Psoas muscle (tissue), 7 donors: ENCODE measurements at regions not wholly inside any gene's neighbourhood (a gene's known extent, or its start where the extent isn't known, plus 50 kb on each side); places are given as distances from the start of the nearest gene placed in this dataset.
"Not testable (repeated sequence)": the region's sequence is repeated elsewhere in the genome, so short reads cannot be mapped to it uniquely, and the experiment has no call there.

Experiments
- ATAC-seq, 4 donors: fragments of 200-7000 bp; cut with Tn5 transposase; one replicate each; pipeline ENCODE4 v1.9.1; 2020; ENCODE audit warnings: moderate library complexity in 3 of 4, mild to moderate bottlenecking in 2 of 4
- DNase-seq, 2 donors: peaks; one replicate each; pipeline ENCODE4 v3.0.0-alpha.2; 2020
- H3K27ac ChIP-seq: fragments of 200-600 bp; one replicate; pipeline ENCODE4 v1.8.0; 2022
- H3K27me3 ChIP-seq, 3 donors: fragments of 200-600 bp in 1 of 3; one replicate each; pipeline versions ENCODE4 v1.6.1 to v1.8.0; 2013 to 2022; ENCODE audit warnings: low read length in 2 of 3, mild to moderate bottlenecking in 2 of 3, moderate library complexity in 1 of 3; ENCODE audit not compliant: insufficient read depth in 3 of 3
- H3K36me3 ChIP-seq, 2 donors: fragments of 200-600 bp in 1 of 2; one replicate each; pipeline versions ENCODE4 v1.6.1 to v1.8.0; 2013 to 2022; ENCODE audit warnings: low read depth in 1 of 2, mild to moderate bottlenecking in 1 of 2, moderate library complexity in 1 of 2; ENCODE audit not compliant: insufficient read depth in 1 of 2
- H3K4me1 ChIP-seq: fragments of 200-600 bp; one replicate; pipeline ENCODE4 v1.8.0; 2022
- H3K4me3 ChIP-seq: fragments of 200-600 bp; one replicate; pipeline ENCODE4 v1.8.0; 2022; ENCODE audit warnings: mild to moderate bottlenecking
- H3K9me3 ChIP-seq: fragments of 200-600 bp; one replicate; pipeline ENCODE4 v1.8.0; 2022
- CTCF ChIP-seq: fragments of 200-600 bp; IDR thresholded peaks from one replicate; pipeline ENCODE4 v1.8.0; 2022; ENCODE audit warnings: antibody characterized with exemption
- WGBS, 3 donors: extraction: QIAGEN DNeasy Blood & Tissue Kit; methylation state at CpG; one replicate each; pipeline versions ENCODE4 v1.1.6 to v1.1.7; 2013; 5-methylcytosine and 5-hydroxymethylcytosine counted together
- intact Hi-C, 2 donors: fragments of 100-400 bp; cut with DNase I; formaldehyde crosslinking; loops; one replicate each; pipeline versions ENCODE4 v1.11.0 to v1.14.2; 2022
- donor health status: healthy with polysubstance abuse.
- donor health status: DM: no; HTN: no; CAD: no; lungs with moderate emphysema.
- donor health status: Bipolar disorder and iron deficiency.
- donor health status: healthy.
- donor health status: DM: yes; HTN: yes; CAD: no.
- donor health status: DM: no; HTN: no; CAD: no.
- donor health status: DM: yes; HTN: yes; CAD: no.

- H3K4me1 ChIP-seq, DNase-seq, intact Hi-C loops, H3K4me3 ChIP-seq, H3K9me3 ChIP-seq, H3K36me3 ChIP-seq, H3K27ac ChIP-seq, H3K27me3 ChIP-seq, ATAC-seq: not testable (repeated sequence)
- 93 to 95% (median 94%) methylated on average over 20 to 22 of the region's 22 CpGs for WGBS, 3 donors
These were observed 72.7 kb upstream of the COBL start for GRCh38 chr7:51389216-51389812.

GRCh38 chr7:51388241-51388640, 71.6 kb upstream of the COBL start:
- ATAC-seq, H3K36me3 ChIP-seq, H3K4me3 ChIP-seq, H3K9me3 ChIP-seq, H3K4me1 ChIP-seq, DNase-seq, intact Hi-C loops, H3K27ac ChIP-seq, H3K27me3 ChIP-seq: not testable (repeated sequence)
- 95 to 99% (median 97%) methylated on average over 10 to 12 of the region's 16 CpGs for WGBS, 3 donors

- H3K36me3 ChIP-seq, intact Hi-C loops, H3K4me1 ChIP-seq, H3K4me3 ChIP-seq, H3K27me3 ChIP-seq, ATAC-seq, DNase-seq, H3K9me3 ChIP-seq, H3K27ac ChIP-seq: not testable (repeated sequence)
- WGBS, 3 donors: 88 to 91% (median 90%) methylated on average over 15 to 32 of the region's 34 CpGs
These were observed 70.4 kb upstream of the COBL start for GRCh38 chr7:51386806-51387568.

GRCh38 chr7:51386184-51386583, 69.6 kb upstream of the COBL start:
- ATAC-seq, H3K27ac ChIP-seq, DNase-seq, H3K27me3 ChIP-seq, intact Hi-C loops, H3K36me3 ChIP-seq, H3K9me3 ChIP-seq, H3K4me1 ChIP-seq, H3K4me3 ChIP-seq: not testable (repeated sequence)
- 88 to 93% (median 88%) methylated on average over 11 to 14 of the region's 17 CpGs for WGBS, 3 donors

- H3K27me3 ChIP-seq, H3K9me3 ChIP-seq, H3K4me3 ChIP-seq, ATAC-seq, H3K27ac ChIP-seq, DNase-seq, intact Hi-C loops, H3K36me3 ChIP-seq, H3K4me1 ChIP-seq: not testable (repeated sequence)
- WGBS, 3 donors: 63 to 73% (median 68%) methylated on average over 6 to 7 of the region's 7 CpGs
These were observed 65.6 kb upstream of the COBL start for GRCh38 chr7:51382243-51382642.

- no peaks in the 10 kb centered on the region for H3K36me3 ChIP-seq
- no peak overlapping the region for H3K4me3 ChIP-seq
- TF ChIP-seq CTCF: no peak
- H3K9me3 ChIP-seq: no peaks in the 10 kb centered on the region
- H3K27ac ChIP-seq: no peak overlapping the region
- DNase-seq: no peak
- 81 to 87% (median 84%) methylated on average over 4 of the region's 4 CpGs for WGBS, 3 donors
- H3K4me1 ChIP-seq: no peaks in the 10 kb centered on the region
- H3K27me3 ChIP-seq: no peaks in the 10 kb centered on the region
- ATAC-seq: no peak
- intact Hi-C loops: no loop called here
These were observed 59.9 kb upstream of the COBL start for GRCh38 chr7:51376420-51377092.

- intact Hi-C loops: no loop called here
These were observed 58.3 kb upstream of the COBL start for GRCh38 chr7:51374936-51375335.

GRCh38 chr7:51373607-51374006, 57.0 kb upstream of the COBL start:
- ATAC-seq, H3K4me1 ChIP-seq, H3K36me3 ChIP-seq, intact Hi-C loops, H3K27ac ChIP-seq, H3K9me3 ChIP-seq, H3K27me3 ChIP-seq, DNase-seq, H3K4me3 ChIP-seq: not testable (repeated sequence)
- 50 to 80% (median 77%) methylated on average over 1 to 2 of the region's 2 CpGs for whole genome bisulfite sequencing, 3 donors

More at GRCh38 chr7:51374936-51375335, 58.3 kb upstream of the COBL start:
- no peak for DNase-seq
- Histone ChIP-seq H3K27ac (no peak overlapping the region), H3K9me3 (no peaks in the 10 kb centered on the region), H3K4me1 (no peaks in the 10 kb centered on the region), H3K4me3 (no peak overlapping the region), H3K27me3 (no peaks in the 10 kb centered on the region), H3K36me3 (no peaks in the 10 kb centered on the region)
- no peak for TF ChIP-seq CTCF
- no peak for ATAC-seq
- 57 to 61% (median 60%) methylated on average over 4 of the region's 4 CpGs for WGBS, 3 donors
